SK-N-SH (cell line): ENCODE measurements at regions not wholly inside any gene's neighbourhood (a gene's known extent, or its start where the extent isn't known, plus 50 kb on each side); places are given as distances from the start of the nearest gene placed in this dataset.

Source experiments
- CTCF ChIA-PET: fragments of 300-600, 350-600 bp; formaldehyde crosslinking; extraction: SDS; loops from one replicate; lab custom pipeline; 2021; lab: Yijun Ruan, JAX
- POLR2A ChIA-PET: fragments of 350-600 bp; sonication (Branson Sonifier 250); formaldehyde crosslinking; extraction: SDS; loops from one replicate; lab custom pipeline; 2020; ENCODE audit warnings: antibody characterized with exemption, inconsistent platforms; lab: Yijun Ruan, JAX
- DNase-seq: peaks from one replicate; pipeline ENCODE4 v3.0.0; 2012
- H2AFZ ChIP-seq: fragments of 200-600 bp; sonication (generic); 2 replicates; pipeline ENCODE4 v1.8.1; 2016; ENCODE audit warnings: antibody characterized with exemption, mild to moderate bottlenecking, low read depth
- H3F3A ChIP-seq: fragments of 200-600 bp; sonication (generic); replicated peaks from 2 replicates; pipeline ENCODE3; 2016; ENCODE audit warnings: antibody characterized with exemption, mild to moderate bottlenecking; ENCODE audit not compliant: insufficient read depth
- H3K27ac ChIP-seq, 2 experiments: fragments of 200-500 bp in 1 of 2; fragments of 200-600 bp in 1 of 2; sonication (Bioruptor generic) in 1 of 2; sonication (generic), shearing (Covaris generic) in 1 of 2; 2 replicates each; pipeline versions ENCODE4 v1.5.1 to v1.6.1; 2014 to 2016; ENCODE audit warnings: low read depth in 2 of 2, inconsistent platforms in 1 of 2, low read length in 1 of 2, mild to moderate bottlenecking in 1 of 2, mixed read lengths in 1 of 2
- H3K27me3 ChIP-seq: fragments of 200-600 bp; sonication (generic), shearing (Covaris generic); 2 replicates; pipeline ENCODE4 v1.6.1; 2016; ENCODE audit warnings: mixed run types; ENCODE audit not compliant: insufficient read depth
- H3K36me3 ChIP-seq, 2 experiments: fragments of 200-500 bp in 1 of 2; fragments of 200-600 bp in 1 of 2; sonication (Bioruptor generic) in 1 of 2; sonication (generic) in 1 of 2; replicated peaks in 1 of 2; 2 replicates each; pipeline versions ENCODE3 to v1.5.1; 2014 to 2016; ENCODE audit warnings: low read length in 1 of 2, mild to moderate bottlenecking in 1 of 2; ENCODE audit not compliant: insufficient read depth in 2 of 2, control insufficient read depth in 1 of 2
- H3K4me1 ChIP-seq, 2 experiments: fragments of 200-500 bp in 1 of 2; fragments of 200-600 bp in 1 of 2; sonication (Bioruptor generic) in 1 of 2; sonication (generic), shearing (Covaris generic) in 1 of 2; 2 replicates each; pipeline versions ENCODE4 v1.5.1 to v1.6.1; 2014 to 2016; ENCODE audit warnings: low read depth in 1 of 2, low read length in 1 of 2, mixed run types in 1 of 2; ENCODE audit not compliant: insufficient read depth in 2 of 2, control insufficient read depth in 1 of 2
- H3K4me2 ChIP-seq: fragments of 200-600 bp; sonication (generic), shearing (Covaris generic); 2 replicates; pipeline ENCODE4 v1.6.1; 2017; ENCODE audit warnings: mixed run types
- H3K4me3 ChIP-seq, 2 experiments: fragments of 200-500 bp in 1 of 2; fragments of 200-600 bp in 1 of 2; sonication (Bioruptor generic) in 1 of 2; sonication (generic), shearing (Covaris generic) in 1 of 2; 2 replicates each; pipeline versions ENCODE4 v1.5.1 to v1.8.1; 2014 to 2016; ENCODE audit warnings: low read depth in 2 of 2, inconsistent platforms in 1 of 2, low read length in 1 of 2, mild to moderate bottlenecking in 1 of 2, mixed read lengths in 1 of 2, moderate library complexity in 1 of 2
- H3K79me2 ChIP-seq: fragments of 200-600 bp; sonication (generic); 2 replicates; pipeline ENCODE4 v1.8.1; 2017; ENCODE audit warnings: mild to moderate bottlenecking; ENCODE audit not compliant: insufficient read depth
- H3K9ac ChIP-seq: fragments of 200-600 bp; sonication (generic); 2 replicates; pipeline ENCODE4 v1.6.1; 2017; ENCODE audit warnings: mixed run types
- H3K9me2 ChIP-seq: fragments of 200-600 bp; sonication (generic); 2 replicates; pipeline ENCODE4 v1.6.1; 2017; ENCODE audit warnings: mixed run types
- H3K9me3 ChIP-seq: fragments of 200-600 bp; sonication (generic); 2 replicates; pipeline ENCODE4 v1.6.1; 2017; ENCODE audit warnings: mixed run types, mild to moderate bottlenecking, moderate library complexity
- H4K20me1 ChIP-seq: fragments of 200-600 bp; sonication (generic); 2 replicates; pipeline ENCODE4 v1.6.1; 2017; ENCODE audit warnings: mild to moderate bottlenecking, mixed run types; ENCODE audit not compliant: insufficient read depth
- CTCF ChIP-seq: fragments of 200-600 bp; sonication (generic); IDR thresholded peaks from 2 replicates; pipeline ENCODE4 v1.6.1; 2017; ENCODE audit warnings: antibody characterized with exemption, mild to moderate bottlenecking, moderate library complexity
- ELF1 ChIP-seq: IDR thresholded peaks from 2 replicates; pipeline ENCODE4 v1.4.0; 2012
- EZH2phosphoT487 ChIP-seq: fragments of 200-600 bp; sonication (generic); IDR thresholded peaks from 2 replicates; pipeline ENCODE4 v1.6.1; 2017; ENCODE audit warnings: low read depth, mixed run types, mild to moderate bottlenecking, antibody characterized with exemption, moderate library complexity, borderline replicate concordance
- FOSL2 ChIP-seq: IDR thresholded peaks from 2 replicates; pipeline ENCODE4 v1.4.0; 2012; ENCODE audit warnings: low read depth, mild to moderate bottlenecking, moderate library complexity, borderline replicate concordance
- FOXJ3 ChIP-seq: sonication (generic); formaldehyde crosslinking; IDR thresholded peaks from 2 replicates; pipeline ENCODE4 v1.5.1; 2020; ENCODE audit warnings: mild to moderate bottlenecking, missing genetic modification reagents
- FOXM1 ChIP-seq: IDR thresholded peaks from 2 replicates; pipeline ENCODE4 v1.4.0; 2012; ENCODE audit warnings: low read depth, mild to moderate bottlenecking
- MAX ChIP-seq: IDR thresholded peaks from 2 replicates; pipeline ENCODE4 v1.4.0; 2012; ENCODE audit warnings: low read depth
- MEF2A ChIP-seq: IDR thresholded peaks from 2 replicates; pipeline ENCODE4 v1.4.0; 2012; ENCODE audit warnings: low read depth, borderline replicate concordance
- NFIC ChIP-seq: IDR thresholded peaks from 2 replicates; pipeline ENCODE4 v1.4.0; 2012; ENCODE audit warnings: borderline replicate concordance
- PBX3 ChIP-seq: IDR thresholded peaks from 2 replicates; pipeline ENCODE4; 2012
- POLR2AphosphoS5 ChIP-seq: IDR thresholded peaks from 2 replicates; pipeline ENCODE4 v1.6.1; 2012; ENCODE audit warnings: low read depth, low read length
- RAD21 ChIP-seq: IDR thresholded peaks from 2 replicates; pipeline ENCODE4 v1.6.1; 2012; ENCODE audit warnings: mild to moderate bottlenecking, low read length
- SMC3 ChIP-seq: IDR thresholded peaks from 2 replicates; pipeline ENCODE4 v1.6.1; 2012; ENCODE audit warnings: low read depth, low read length, improper control_type of control experiment
- TCF12 ChIP-seq: IDR thresholded peaks from 2 replicates; pipeline ENCODE4 v1.4.0; 2012
- USF1 ChIP-seq: IDR thresholded peaks from 2 replicates; pipeline ENCODE4 v1.4.0; 2012; ENCODE audit warnings: low read depth, borderline replicate concordance
- YY1 ChIP-seq: IDR thresholded peaks from 2 replicates; pipeline ENCODE4 v1.4.0; 2012; ENCODE audit warnings: low read depth, mild to moderate bottlenecking
- WGBS: methylation state at CpG from one replicate; pipeline ENCODE4 v1.1.6; 2017; ENCODE audit warnings: low lambda C conversion rate; 5-methylcytosine and 5-hydroxymethylcytosine counted together

GRCh38 chrX:46306103-46306502 lies 239.1 kb downstream of the ZNF674 start (continued):
- no peak for TF ChIP-seq MEF2A
- TF ChIP-seq TCF12: no peak
- TF ChIP-seq RAD21: no peak
- no peak for TF ChIP-seq SMC3
- TF ChIP-seq MAX: no peak
- TF ChIP-seq FOXM1: no peak
- no peak for TF ChIP-seq EZH2phosphoT487
- TF ChIP-seq, all 33 proteins: peak for 0

GRCh38 chrX:46305431-46305830 lies 239.8 kb downstream of the ZNF674 start:
- no peaks in the 10 kb centered on the region for H3K79me2 ChIP-seq
- H3K4me2 ChIP-seq: no peak overlapping the region
- H4K20me1 ChIP-seq: no peaks in the 10 kb centered on the region
- POLR2A ChIA-PET: no interaction called here
- 20% methylated on average over 2 of the region's 2 CpGs for WGBS
- H3K9me2 ChIP-seq: no peaks in the 10 kb centered on the region
- no peaks in the 10 kb centered on the region for H3F3A ChIP-seq
- H2AFZ ChIP-seq: no peak overlapping the region
- peaks cover 12% of the 10 kb centered on the region; the same call in 1 of the 2 replicates for H3K9me3 ChIP-seq
- no peaks in the 10 kb centered on the region for H3K27me3 ChIP-seq
- TF ChIP-seq FOSL2 (no peak), USF1 (no peak), NFIC (no peak), PBX3 (no peak), POLR2AphosphoS5 (no peak), CTCF (no peak), YY1 (no peak), ELF1 (no peak)
- CTCF ChIA-PET: no interaction called here
- no peak for DNase-seq
- no peaks in the 10 kb centered on the region for H3K4me1 ChIP-seq
- H3K9ac ChIP-seq: no peak overlapping the region
- H3K27ac ChIP-seq: no peak overlapping the region
- H3K4me3 ChIP-seq: no peak overlapping the region
- H3K36me3 ChIP-seq: no peaks in the 10 kb centered on the region

GRCh38 chrX:46301903-46302302 lies 243.3 kb downstream of the ZNF674 start:
- no peak overlapping the region for H3K27ac ChIP-seq
- H3K79me2 ChIP-seq: no peaks in the 10 kb centered on the region
- H3K36me3 ChIP-seq: no peaks in the 10 kb centered on the region
- no peak overlapping the region for H3K4me2 ChIP-seq
- no peak for TF ChIP-seq FOXJ3 (CRISPR knock-in tag)
- TF ChIP-seq, all 33 proteins: peak for 0
- no peak overlapping the region for H3K4me3 ChIP-seq
- H3K9ac ChIP-seq: no peak overlapping the region
- no peaks in the 10 kb centered on the region for H4K20me1 ChIP-seq
- H3K27me3 ChIP-seq: no peaks in the 10 kb centered on the region
- H2AFZ ChIP-seq: no peak overlapping the region
- 18% methylated on average over 2 of the region's 2 CpGs for WGBS
- CTCF ChIA-PET: no interaction called here
- no peaks in the 10 kb centered on the region for H3F3A ChIP-seq
- H3K9me2 ChIP-seq: no peaks in the 10 kb centered on the region
- H3K4me1 ChIP-seq: no peaks in the 10 kb centered on the region
- POLR2A ChIA-PET: no interaction called here
- peaks cover 12% of the 10 kb centered on the region; the same call in 1 of the 2 replicates for H3K9me3 ChIP-seq
- no peak for DNase-seq
